HG03139 (cell line): ENCODE measurements at regions not wholly inside any gene's neighbourhood (a gene's known extent, or its start where the extent isn't known, plus 50 kb on each side); places are given as distances from the start of the nearest gene placed in this dataset.

Source experiments
- ATAC-seq: cut with Tn5 transposase; IDR thresholded peaks from one replicate; pipeline ENCODE4 v1.9.1; 2021; ENCODE audit not compliant: unreplicated experiment

GRCh38 chr5:125402787-125403186 is 656.3 kb upstream of the ZNF608 start:
- no peak for ATAC-seq

DNA sequence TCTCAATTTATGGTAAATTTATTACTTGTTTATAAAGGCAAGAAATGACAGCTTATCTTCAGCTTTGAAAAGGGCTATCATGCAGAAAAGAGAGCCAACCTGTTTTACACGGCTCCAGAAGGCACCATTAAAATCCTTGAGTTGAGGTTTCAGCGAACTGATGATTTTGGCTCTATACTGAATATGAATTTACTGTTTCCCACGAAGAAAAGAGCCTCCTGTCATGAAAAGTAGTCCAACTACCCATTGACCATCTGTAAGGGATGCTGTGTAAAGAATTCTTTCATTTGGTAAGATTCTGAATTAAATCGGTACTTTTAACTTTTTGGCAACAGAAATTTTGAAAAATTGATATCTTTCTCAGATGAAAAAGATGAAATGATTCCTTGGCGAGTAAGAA is 657.6 kb upstream of the ZNF608 start:
- ATAC-seq, result no peak

- ATAC-seq, result peak; percentile 51
These were observed 662.2 kb upstream of the ZNF608 start for GRCh38 chr5:125408448-125409233.

DNA sequence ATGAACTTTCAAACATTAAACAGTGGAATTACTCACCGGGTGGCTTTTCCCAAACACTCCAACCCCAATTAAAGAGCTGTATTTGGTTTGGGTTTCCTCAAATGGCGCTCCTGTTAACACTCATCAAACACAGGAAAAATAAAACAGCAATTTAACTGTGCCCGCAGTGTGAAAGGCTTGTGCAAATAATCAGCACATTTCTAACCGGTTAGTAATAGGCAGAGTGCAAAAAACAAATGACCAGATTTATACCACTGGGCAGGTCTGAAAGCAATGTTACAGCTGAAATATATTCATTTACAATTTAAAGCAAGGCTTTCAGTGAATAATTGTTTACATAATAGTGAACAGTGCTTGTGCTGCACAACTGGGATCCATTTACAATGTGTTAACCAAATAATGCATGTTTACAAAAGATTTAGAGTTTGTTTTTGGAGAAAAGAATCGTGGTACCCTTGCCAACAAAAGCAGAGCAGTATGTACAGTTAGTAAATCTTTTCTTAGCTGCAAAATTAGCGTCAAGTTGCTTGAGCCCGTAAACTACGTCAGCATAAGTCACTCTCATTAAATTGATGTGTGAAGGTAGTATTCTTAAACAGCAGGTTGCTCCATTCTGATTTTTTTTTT is 662.9 kb upstream of the ZNF608 start:
- ATAC-seq, result no peak

DNA sequence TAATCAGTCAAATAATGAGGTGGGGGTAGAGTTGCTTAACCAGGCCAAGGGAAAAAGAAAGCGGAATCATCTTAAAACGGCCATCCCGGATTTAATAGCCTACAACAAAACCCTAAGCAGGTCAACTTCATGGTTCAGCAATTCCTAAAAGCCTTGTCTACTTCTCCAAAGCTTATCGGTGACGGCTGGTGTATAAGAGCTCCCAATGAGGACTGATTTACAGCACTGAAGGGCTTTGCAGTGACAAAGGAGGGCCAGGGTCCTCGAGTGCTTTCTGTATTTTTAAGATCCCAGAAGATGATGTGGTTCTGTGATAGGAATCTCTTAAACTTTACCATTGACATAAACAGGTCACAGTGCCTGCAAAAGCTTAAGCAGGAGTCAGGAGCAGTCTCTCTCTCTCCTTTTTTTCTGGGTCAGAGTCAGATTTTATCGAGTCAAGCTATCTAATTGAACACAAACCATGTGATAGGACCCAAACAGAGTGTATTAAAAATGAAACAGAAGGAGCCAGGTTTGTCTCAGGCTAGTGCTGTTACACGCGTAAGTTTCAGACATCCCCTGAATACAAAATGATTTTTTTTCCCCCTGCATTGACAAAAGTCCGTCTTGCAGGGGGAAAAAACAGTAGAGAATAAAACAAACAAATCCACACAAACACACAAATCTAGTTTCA is 663.6 kb upstream of the ZNF608 start:
- no peak for ATAC-seq

- no peak for ATAC-seq
These were observed 664.2 kb upstream of the ZNF608 start for GRCh38 chr5:125410537-125411070.

DNA sequence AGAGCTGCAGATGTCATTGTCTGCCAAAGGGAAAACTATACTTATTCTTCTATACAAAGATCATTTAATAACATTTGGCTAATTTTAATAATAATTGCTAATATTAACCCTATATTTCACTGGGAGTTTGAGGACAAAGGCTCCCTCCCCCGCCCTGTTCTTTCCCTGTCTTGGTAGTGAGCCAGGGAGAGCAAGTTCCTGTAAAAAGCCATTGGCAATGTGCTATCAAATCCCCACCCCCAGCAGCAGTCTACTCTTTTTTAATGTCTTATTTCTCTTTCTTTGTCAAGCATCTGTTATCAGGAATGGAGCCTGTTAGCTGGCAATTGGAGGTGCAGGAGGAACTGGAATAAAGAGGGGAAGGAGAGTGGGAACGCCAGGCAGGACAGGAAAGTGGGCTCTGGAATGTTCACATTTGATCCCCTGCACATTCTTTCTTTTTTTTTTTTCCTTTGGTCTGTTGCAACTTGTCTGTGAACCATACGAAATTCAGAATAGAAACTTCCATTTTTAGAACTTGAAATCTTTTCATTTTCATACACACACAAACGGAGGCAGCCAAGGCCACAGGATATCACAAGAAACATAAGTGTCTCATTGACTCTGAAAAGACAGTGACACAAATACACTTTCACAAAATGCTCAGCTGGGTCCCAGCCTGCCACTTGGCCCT is 664.8 kb upstream of the ZNF608 start:
- peak; percentile 37 for ATAC-seq

DNA sequence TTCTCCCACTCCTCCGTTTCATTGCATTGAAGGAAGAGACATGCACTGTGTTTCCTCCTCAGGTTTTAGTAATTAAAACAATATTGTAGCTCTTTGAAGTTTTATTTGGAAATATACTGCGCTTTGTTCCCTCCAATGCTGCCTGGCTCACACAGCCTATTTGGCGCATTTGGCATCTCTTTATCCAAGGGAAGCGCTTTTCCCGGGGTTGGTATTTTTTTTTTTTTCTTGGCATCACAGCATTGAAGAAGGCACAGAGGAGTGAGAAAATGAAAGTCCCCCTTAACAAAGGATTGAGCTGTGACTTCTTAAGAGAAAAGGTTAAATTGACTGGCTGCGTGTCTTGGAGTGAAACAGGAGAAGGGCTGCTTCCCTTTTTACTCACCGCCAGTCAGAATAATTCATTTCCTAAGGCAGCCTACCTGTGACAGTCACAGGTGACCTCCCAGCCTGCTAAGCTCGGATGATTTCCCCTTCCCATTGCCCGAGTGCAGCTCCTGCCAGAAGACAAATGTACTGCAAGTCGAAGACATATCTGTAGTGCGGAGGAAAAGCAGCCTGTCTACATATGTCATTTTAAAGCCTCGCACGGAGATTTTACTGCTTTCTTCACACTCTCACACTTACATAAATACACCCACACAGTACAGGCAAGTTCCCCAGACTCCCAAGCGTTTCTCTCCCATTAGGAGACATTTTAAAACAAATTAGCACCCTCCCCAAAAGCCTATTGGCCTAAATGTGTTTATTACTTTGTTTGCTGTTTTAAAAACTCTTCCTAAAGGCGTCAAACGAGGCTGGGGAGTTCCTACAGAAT is 665.5 kb upstream of the ZNF608 start:
- ATAC-seq, result peak; percentile 52

- ATAC-seq, result no peak
These were observed 666.4 kb upstream of the ZNF608 start for GRCh38 chr5:125412561-125413495.

DNA sequence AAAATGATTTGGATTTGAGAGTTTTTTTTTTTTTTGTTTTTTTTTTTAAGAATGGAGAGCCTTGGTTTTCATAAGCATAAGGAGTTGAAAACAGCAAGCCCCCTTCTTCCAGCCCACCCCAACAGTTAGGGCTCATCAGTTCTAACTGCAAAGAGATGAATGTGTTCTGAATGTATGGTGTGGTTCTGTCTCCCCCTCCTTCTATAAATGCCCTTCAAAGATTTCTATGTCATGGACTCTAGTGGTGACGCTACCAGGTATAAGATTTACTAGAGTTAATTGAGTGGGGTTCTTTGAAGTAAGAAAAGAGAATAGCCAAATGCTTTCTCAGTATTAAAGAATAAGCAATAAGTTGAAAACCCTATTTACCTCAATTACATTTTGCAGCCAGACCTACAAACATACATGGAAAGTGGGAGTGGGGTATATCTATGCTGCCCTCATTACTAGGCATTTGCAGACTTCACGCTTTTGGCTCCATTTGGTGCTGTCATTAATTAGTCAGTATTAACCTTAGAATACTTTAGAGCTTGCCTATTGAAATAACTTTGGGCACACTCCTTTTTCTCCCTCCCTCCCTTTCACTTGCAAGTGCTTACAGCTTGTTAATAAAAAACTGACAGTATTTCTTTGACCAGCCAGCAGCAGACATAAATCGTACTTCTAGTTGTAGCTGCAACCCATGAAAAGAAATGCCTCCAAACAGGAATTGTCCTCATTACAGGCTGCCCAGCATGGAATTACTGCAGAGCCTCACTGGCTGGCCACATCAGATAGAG is 667.2 kb upstream of the ZNF608 start:
- no peak for ATAC-seq

DNA sequence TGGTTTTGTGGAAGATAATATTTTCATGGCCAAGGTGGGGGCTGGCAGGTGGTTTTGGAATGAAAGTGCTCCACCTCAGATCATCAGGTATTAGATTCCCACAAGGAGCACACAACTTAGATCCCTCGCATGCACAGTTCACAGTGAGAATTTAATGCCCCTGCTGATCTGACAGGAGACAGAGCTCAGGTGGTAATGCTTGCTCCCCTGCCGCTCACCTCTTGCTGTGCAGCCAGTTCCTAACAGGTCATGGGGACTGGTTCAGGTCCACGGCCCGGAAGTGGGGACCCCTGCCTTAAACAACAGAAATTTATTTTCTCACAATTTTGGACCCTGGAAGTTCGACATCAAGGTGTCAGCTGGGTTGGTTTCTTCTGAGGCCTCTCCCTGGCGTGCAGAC is 668.7 kb upstream of the ZNF608 start:
- no peak for ATAC-seq

DNA sequence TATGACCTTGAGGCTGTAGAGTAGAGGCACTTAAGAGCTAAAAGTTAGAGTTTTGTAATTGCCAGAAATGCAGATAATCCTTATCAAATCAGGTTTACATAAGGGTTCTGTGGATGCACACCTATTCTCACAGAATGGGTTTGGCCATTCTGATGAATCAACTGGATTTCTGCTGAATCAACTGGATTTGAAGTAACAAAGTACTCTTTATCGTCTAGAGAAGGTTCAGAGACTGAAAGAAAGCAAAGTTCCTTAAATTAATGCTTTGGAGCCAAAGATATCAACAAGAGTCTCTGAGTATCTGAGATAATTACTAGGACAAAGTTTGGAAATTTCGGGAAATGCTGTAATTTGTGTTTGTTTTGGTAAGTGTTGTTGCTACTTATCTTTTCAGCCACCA is 669.6 kb upstream of the ZNF608 start:
- no peak for ATAC-seq

DNA sequence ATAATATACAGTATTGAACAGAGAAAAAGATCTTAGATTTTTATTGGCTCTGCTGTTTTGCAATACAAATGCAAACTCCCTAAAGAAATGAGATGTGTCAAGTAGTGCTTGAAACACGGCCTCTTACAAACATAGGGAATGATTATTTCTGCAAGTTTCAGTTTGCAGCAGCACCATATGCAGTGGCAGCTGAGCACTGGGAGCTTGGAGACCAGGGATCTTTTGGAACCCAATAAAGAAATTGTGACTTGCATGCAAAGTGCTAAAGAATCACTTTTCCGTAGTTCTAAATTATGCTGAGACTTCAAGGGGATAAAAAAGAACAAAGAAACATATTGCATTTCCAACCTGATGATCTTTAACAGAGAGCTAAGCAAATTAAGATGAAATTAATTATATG is 674.6 kb upstream of the ZNF608 start:
- no peak for ATAC-seq

- no peak for ATAC-seq
These were observed 675.9 kb upstream of the ZNF608 start for GRCh38 chr5:125422342-125422741.

- ATAC-seq, result no peak
These were observed 678.1 kb upstream of the ZNF608 start for GRCh38 chr5:125424402-125425141.

- ATAC-seq, result no peak
These were observed 683.1 kb upstream of the ZNF608 start for GRCh38 chr5:125429498-125429897.

- no peak for ATAC-seq
These were observed 687.0 kb upstream of the ZNF608 start for GRCh38 chr5:125433457-125433856.

- ATAC-seq, result no peak
These were observed 692.8 kb upstream of the ZNF608 start for GRCh38 chr5:125439243-125439642.
